NB4 (cell line): ENCODE measurements at regions not wholly inside any gene's neighbourhood (a gene's known extent, or its start where the extent isn't known, plus 50 kb on each side); places are given as distances from the start of the nearest gene placed in this dataset.

Experiments
- DNase-seq: peaks from one replicate; pipeline ENCODE4 v3.0.0; 2010; ENCODE audit warnings: low read depth
- H3K4me3 ChIP-seq: one replicate; pipeline ENCODE4 v1.5.1; 2011; ENCODE audit warnings: mild to moderate bottlenecking, low read depth, low read length, moderate library complexity
- CTCF ChIP-seq: IDR thresholded peaks from one replicate; pipeline ENCODE4 v1.5.1; 2012; ENCODE audit warnings: low read depth, low read length
- MYC ChIP-seq: IDR thresholded peaks from 2 replicates; pipeline ENCODE4 v1.6.1; 2011; ENCODE audit warnings: low read depth, low read length
- POLR2A ChIP-seq: IDR thresholded peaks from 2 replicates; pipeline ENCODE4 v1.6.1; 2011; ENCODE audit warnings: mild to moderate bottlenecking; ENCODE audit not compliant: insufficient read length; ENCODE audit errors: extremely low read depth
- TF ChIP-seq, protein P1 (sequence below): IDR thresholded peaks from 2 replicates; pipeline ENCODE4 v1.6.1; 2011; ENCODE audit warnings: low read depth, low read length

- TF ChIP-seq, protein P1, sequence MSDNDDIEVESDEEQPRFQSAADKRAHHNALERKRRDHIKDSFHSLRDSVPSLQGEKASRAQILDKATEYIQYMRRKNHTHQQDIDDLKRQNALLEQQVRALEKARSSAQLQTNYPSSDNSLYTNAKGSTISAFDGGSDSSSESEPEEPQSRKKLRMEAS: no peak
- TF ChIP-seq MYC: no peak
- no peak for TF ChIP-seq CTCF
- no peak for TF ChIP-seq POLR2A
- DNase-seq: no peak
- no peak overlapping the region for H3K4me3 ChIP-seq
Observed at GRCh38 chr12:113749433-113749815, 216.7 kb downstream of the RBM19 start.

- no peak for DNase-seq
- no peak overlapping the region for H3K4me3 ChIP-seq
- TF ChIP-seq POLR2A (no peak), CTCF (no peak), MYC (no peak)
- TF ChIP-seq, protein P1: no peak
Observed at GRCh38 chr12:113748707-113749432, 217.3 kb downstream of the RBM19 start.

DNA sequence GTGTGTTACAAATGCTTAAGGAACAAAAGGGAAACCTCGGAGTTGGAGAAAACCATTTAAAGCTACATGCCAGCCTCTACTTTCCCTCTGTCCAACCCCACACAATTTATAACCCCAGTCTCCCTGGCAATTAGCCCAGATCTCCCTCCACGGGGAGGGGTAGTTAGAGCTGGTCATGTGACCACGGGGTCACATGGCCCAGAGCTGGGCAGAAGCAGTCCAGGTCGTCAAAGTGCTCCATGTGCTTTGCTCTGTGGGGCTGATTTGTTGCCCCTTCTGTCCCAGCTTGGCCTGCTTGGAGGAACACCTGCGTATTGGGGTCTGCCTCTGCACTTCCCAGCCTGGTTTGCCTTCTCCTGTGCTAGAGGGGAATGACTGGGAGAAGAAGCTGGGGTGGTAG is 219.1 kb downstream of the RBM19 start:
- no peak for DNase-seq
- no peak overlapping the region for H3K4me3 ChIP-seq
- no peak for TF ChIP-seq CTCF
- TF ChIP-seq, protein P1: no peak
- TF ChIP-seq MYC: no peak
- TF ChIP-seq POLR2A: no peak

DNA sequence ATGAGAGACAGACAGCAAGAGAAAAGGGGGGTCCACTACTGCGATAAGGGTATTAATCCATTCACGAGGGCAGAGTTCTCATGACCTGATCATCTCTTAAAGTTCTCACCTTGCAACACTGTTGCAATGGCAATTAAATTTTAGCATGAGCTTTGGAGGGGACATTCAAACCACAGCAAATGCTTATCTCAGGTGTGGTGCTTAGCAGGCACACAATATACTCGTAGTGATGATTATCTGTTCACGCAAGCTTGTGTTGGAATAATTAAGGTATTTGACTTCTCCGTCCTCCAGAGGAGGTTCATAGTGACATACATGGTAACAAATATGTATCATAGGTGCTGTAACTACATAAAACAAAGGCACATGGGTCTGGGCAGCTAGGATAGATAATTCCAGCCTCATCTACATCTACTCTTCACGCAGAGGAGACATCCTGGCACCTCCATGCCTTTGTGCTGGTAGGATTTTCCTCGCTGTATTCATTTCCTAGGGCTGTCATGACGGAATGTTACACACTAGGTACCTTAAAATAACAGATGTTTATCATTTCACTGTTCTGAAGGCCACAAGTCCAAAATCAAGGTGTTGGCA is 221.2 kb downstream of the RBM19 start:
- TF ChIP-seq MYC: no peak
- TF ChIP-seq, protein P1: no peak
- TF ChIP-seq CTCF: no peak
- no peak for TF ChIP-seq POLR2A
- no peak overlapping the region for H3K4me3 ChIP-seq

DNA sequence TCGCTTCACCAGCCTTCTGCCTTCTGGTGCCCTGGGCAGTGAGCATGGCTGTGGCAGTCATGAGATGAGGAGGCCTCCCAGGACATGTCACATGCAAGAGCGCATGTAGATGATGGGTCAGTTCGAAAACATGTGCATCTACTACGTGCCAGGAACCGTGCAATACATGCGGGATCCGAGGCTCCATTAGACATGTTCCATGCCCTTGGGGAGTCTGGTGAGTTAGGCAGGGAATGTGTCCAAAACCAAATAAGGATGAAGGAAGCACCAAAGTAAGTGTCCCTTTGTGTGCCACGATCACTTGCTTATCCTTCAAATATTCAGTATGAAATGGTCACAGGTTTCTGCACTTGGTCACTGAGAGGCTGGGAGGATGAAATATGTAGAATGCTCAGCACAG is 223.3 kb downstream of the RBM19 start:
- no peak for DNase-seq
- no peak overlapping the region for H3K4me3 ChIP-seq
- TF ChIP-seq, protein P1: no peak
- TF ChIP-seq CTCF (no peak), POLR2A (no peak), MYC (no peak)

More for the DNA sequence above, 221.2 kb downstream of the RBM19 start:
- no peak for DNase-seq
